ENCODE measurements at regions not wholly inside any gene's neighbourhood (a gene's known extent, or its start where the extent isn't known, plus 50 kb on each side); places are given as distances from the start of the nearest gene placed in this dataset.

GRCh38 chr2:7931808-7932207, 750.0 kb upstream of the ID2 start:
- Mint-ChIP-seq H3K4me1 (peaks cover 4% of the 10 kb centered on the region), H3K36me3 (ENCODE audit: low read depth) (no peaks in the 10 kb centered on the region), H3K27me3 (ENCODE audit: insufficient read depth) (no peaks in the 10 kb centered on the region), H3K27ac (no peak overlapping the region), H3K9me3 (no peaks in the 10 kb centered on the region), H3K4me3 (no peak overlapping the region)
- Histone ChIP-seq H3K9me3 (ENCODE audit: control insufficient read depth, low read length) (no peaks in the 10 kb centered on the region), H3K9ac (ENCODE audit: extremely low read depth, low read length, poor library complexity, severe bottlenecking) (no peak overlapping the region), H3K4me3 (ENCODE audit: low read length) (no peak overlapping the region), H3K36me3 (ENCODE audit: control insufficient read depth, insufficient read depth, low read length) (no peaks in the 10 kb centered on the region), H3K27me3 (ENCODE audit: control insufficient read depth, insufficient read depth, low read length, poor library complexity, severe bottlenecking) (no peaks in the 10 kb centered on the region), H3K27ac (ENCODE audit: low read depth, low read length) (no peak overlapping the region), H3K4me1 (ENCODE audit: control insufficient read depth, insufficient read depth, low read length) (no peaks in the 10 kb centered on the region)
- no peak for DNase-seq
- no peak for TF ChIP-seq CTCF (conservative IDR thresholded peaks at IDR 0.05)
- WGBS, 2 experiments (ENCODE audit: insufficient coverage in 1 of 2, insufficient read length in 1 of 2): 79 to 90% methylated on average over 3 to 4 of the region's 4 CpGs

- no peaks in the 10 kb centered on the region for H3K36me3 ChIP-seq (ENCODE audit: control insufficient read depth, insufficient read depth, low read length)
- no peak for DNase-seq
- H3K4me1 ChIP-seq (ENCODE audit: control insufficient read depth, insufficient read depth, low read length): no peaks in the 10 kb centered on the region
- H3K27ac ChIP-seq (ENCODE audit: low read depth, low read length): no peak overlapping the region
- Mint-ChIP-seq H3K36me3 (ENCODE audit: low read depth) (no peaks in the 10 kb centered on the region), H3K27ac (no peak overlapping the region), H3K9me3 (no peaks in the 10 kb centered on the region), H3K4me3 (no peak overlapping the region), H3K4me1 (peaks cover 4% of the 10 kb centered on the region), H3K27me3 (ENCODE audit: insufficient read depth) (no peaks in the 10 kb centered on the region)
- WGBS, 2 experiments (ENCODE audit: insufficient coverage in 1 of 2, insufficient read length in 1 of 2): 87 to 100% methylated on average over 1 of the region's 1 CpG
- TF ChIP-seq CTCF (conservative IDR thresholded peaks at IDR 0.05): no peak
- no peak overlapping the region for H3K9ac ChIP-seq (ENCODE audit: extremely low read depth, low read length, poor library complexity, severe bottlenecking)
- no peaks in the 10 kb centered on the region for H3K27me3 ChIP-seq (ENCODE audit: control insufficient read depth, insufficient read depth, low read length, poor library complexity, severe bottlenecking)
- no peak overlapping the region for H3K4me3 ChIP-seq (ENCODE audit: low read length)
- no peaks in the 10 kb centered on the region for H3K9me3 ChIP-seq (ENCODE audit: control insufficient read depth, low read length)
Observed at GRCh38 chr2:7933672-7934071, 748.2 kb upstream of the ID2 start.

GRCh38 chr2:7934476-7934875, 747.4 kb upstream of the ID2 start:
- H3K27me3 ChIP-seq (ENCODE audit: control insufficient read depth, insufficient read depth, low read length, poor library complexity, severe bottlenecking): no peaks in the 10 kb centered on the region
- H3K36me3 Mint-ChIP-seq (ENCODE audit: low read depth): no peaks in the 10 kb centered on the region
- no peak overlapping the region for H3K4me3 ChIP-seq (ENCODE audit: low read length)
- no peak for TF ChIP-seq CTCF (conservative IDR thresholded peaks at IDR 0.05)
- no peak overlapping the region for H3K9ac ChIP-seq (ENCODE audit: extremely low read depth, low read length, poor library complexity, severe bottlenecking)
- no peaks in the 10 kb centered on the region for H3K27me3 Mint-ChIP-seq (ENCODE audit: insufficient read depth)
- H3K9me3 ChIP-seq (ENCODE audit: control insufficient read depth, low read length): no peaks in the 10 kb centered on the region
- H3K4me1 ChIP-seq (ENCODE audit: control insufficient read depth, insufficient read depth, low read length): no peaks in the 10 kb centered on the region
- no peak for DNase-seq
- H3K4me1 Mint-ChIP-seq: peaks cover 4% of the 10 kb centered on the region
- H3K27ac ChIP-seq (ENCODE audit: low read depth, low read length): no peak overlapping the region
- no peak overlapping the region for H3K27ac Mint-ChIP-seq
- H3K4me3 Mint-ChIP-seq: no peak overlapping the region
- 92 to 100% methylated on average over 3 to 4 of the region's 4 CpGs for WGBS, 2 experiments (ENCODE audit: insufficient coverage in 1 of 2, insufficient read length in 1 of 2)
- peaks cover 3% of the 10 kb centered on the region for H3K9me3 Mint-ChIP-seq
- H3K36me3 ChIP-seq (ENCODE audit: control insufficient read depth, insufficient read depth, low read length): no peaks in the 10 kb centered on the region

Measured in endodermal cell (in vitro differentiated cells).